H9 (cell line): ENCODE measurements at regions not wholly inside any gene's neighbourhood (a gene's known extent, or its start where the extent isn't known, plus 50 kb on each side); places are given as distances from the start of the nearest gene placed in this dataset.

Experiments
- DNase-seq: peaks from one replicate; pipeline ENCODE4 v3.0.0-alpha.2; 2017
- H2AFZ ChIP-seq: one replicate; pipeline ENCODE4 v1.6.1; 2013; ENCODE audit warnings: mild to moderate bottlenecking, low read length, control low read depth, moderate library complexity
- H2AK5ac ChIP-seq: 2 replicates; pipeline ENCODE4 v1.6.1; 2013; ENCODE audit warnings: low read length, control low read depth, mixed read lengths; ENCODE audit not compliant: insufficient read length
- H2BK120ac ChIP-seq: one replicate; pipeline ENCODE4 v1.6.1; 2013; ENCODE audit warnings: low read depth, mild to moderate bottlenecking, low read length, control low read depth, inconsistent platforms; ENCODE audit not compliant: poor library complexity, severe bottlenecking
- H2BK12ac ChIP-seq: 2 replicates; pipeline ENCODE4 v1.6.1; 2013; ENCODE audit warnings: low read length, control low read depth, mixed read lengths, low read depth; ENCODE audit not compliant: insufficient read length
- H2BK15ac ChIP-seq: 2 replicates; pipeline ENCODE4 v1.6.1; 2013; ENCODE audit warnings: low read depth, low read length, control low read depth
- H2BK20ac ChIP-seq: one replicate; pipeline ENCODE4 v1.6.1; 2013; ENCODE audit warnings: low read depth, mild to moderate bottlenecking, low read length, control low read depth, inconsistent platforms; ENCODE audit not compliant: poor library complexity, severe bottlenecking
- H2BK5ac ChIP-seq: 2 replicates; pipeline ENCODE4 v1.6.1; 2013; ENCODE audit warnings: low read length, control low read depth, mixed read lengths; ENCODE audit not compliant: insufficient read length
- H3K14ac ChIP-seq: 2 replicates; pipeline ENCODE4 v1.6.1; 2013; ENCODE audit warnings: low read length, control low read depth; ENCODE audit not compliant: insufficient read depth
- H3K18ac ChIP-seq: 2 replicates; pipeline ENCODE4 v1.6.1; 2013; ENCODE audit warnings: low read depth, mild to moderate bottlenecking, mixed read lengths, low read length, control low read depth; ENCODE audit not compliant: insufficient read length
- H3K23ac ChIP-seq: 2 replicates; pipeline ENCODE4 v1.6.1; 2013; ENCODE audit warnings: low read length, control low read depth, mixed read lengths, low read depth; ENCODE audit not compliant: insufficient read length
- H3K23me2 ChIP-seq: 2 replicates; pipeline ENCODE4 v1.6.1; 2013; ENCODE audit warnings: low read depth, mild to moderate bottlenecking, mixed read lengths, low read length, control low read depth; ENCODE audit not compliant: insufficient read length, poor library complexity, severe bottlenecking
- H3K27ac ChIP-seq: 2 replicates; pipeline ENCODE4 v1.5.1; 2013; ENCODE audit warnings: low read length, control low read depth, mixed read lengths, low read depth; ENCODE audit not compliant: insufficient read length
- H3K27me3 ChIP-seq: 2 replicates; pipeline ENCODE4 v1.6.1; 2013; ENCODE audit warnings: low read length, control low read depth, inconsistent platforms; ENCODE audit not compliant: insufficient read depth
- H3K4ac ChIP-seq: 2 replicates; pipeline ENCODE4 v1.6.1; 2013; ENCODE audit warnings: low read depth, mild to moderate bottlenecking, control low read depth, inconsistent platforms, low read length, moderate library complexity
- H3K4me1 ChIP-seq: 2 replicates; pipeline ENCODE4 v1.6.1; 2013; ENCODE audit warnings: low read length, control low read depth, inconsistent platforms; ENCODE audit not compliant: insufficient read depth
- H3K4me2 ChIP-seq: 2 replicates; pipeline ENCODE4 v1.6.1; 2013; ENCODE audit warnings: low read length, control low read depth, mixed read lengths; ENCODE audit not compliant: insufficient read length, insufficient read depth
- H3K56ac ChIP-seq: 2 replicates; pipeline ENCODE4 v1.6.1; 2013; ENCODE audit warnings: low read depth, mild to moderate bottlenecking, mixed read lengths, low read length, control low read depth; ENCODE audit not compliant: insufficient read length
- H3K79me1 ChIP-seq: 2 replicates; pipeline ENCODE4 v1.6.1; 2013; ENCODE audit warnings: low read depth, mild to moderate bottlenecking, moderate library complexity, low read length, control low read depth, inconsistent platforms; ENCODE audit not compliant: insufficient read depth, poor library complexity, severe bottlenecking
- H3K79me2 ChIP-seq: 2 replicates; pipeline ENCODE4 v1.6.1; 2013; ENCODE audit warnings: low read length, control low read depth, inconsistent platforms; ENCODE audit not compliant: insufficient read depth
- H3K9ac ChIP-seq: 2 replicates; pipeline ENCODE4 v1.6.1; 2013; ENCODE audit warnings: low read length, control low read depth, mixed read lengths; ENCODE audit not compliant: insufficient read length; ENCODE audit errors: extremely low read depth
- H3K9me3 ChIP-seq: one replicate; pipeline ENCODE4 v1.6.1; 2013; ENCODE audit warnings: low read depth, low read length, inconsistent platforms; ENCODE audit not compliant: control insufficient read depth
- H3T11ph ChIP-seq: one replicate; pipeline ENCODE4 v1.6.1; 2013; ENCODE audit warnings: mild to moderate bottlenecking, low read length, control low read depth, inconsistent platforms
- H4K20me1 ChIP-seq: one replicate; pipeline ENCODE4 v1.6.1; 2013; ENCODE audit not compliant: control insufficient read depth, insufficient read length, insufficient read depth
- H4K5ac ChIP-seq: 2 replicates; pipeline ENCODE4 v1.6.1; 2013; ENCODE audit warnings: low read depth, mild to moderate bottlenecking, mixed read lengths, low read length, control low read depth; ENCODE audit not compliant: insufficient read length
- H4K8ac ChIP-seq: replicated peaks from 2 replicates; pipeline ENCODE4 v1.6.1; 2013; ENCODE audit warnings: low read length, control low read depth, mixed read lengths, low read depth; ENCODE audit not compliant: insufficient read length
- H4K91ac ChIP-seq: 2 replicates; pipeline ENCODE4 v1.6.1; 2013; ENCODE audit warnings: low read depth, mild to moderate bottlenecking, moderate library complexity, mixed read lengths, low read length, control low read depth; ENCODE audit not compliant: insufficient read length
- H3K27ac Mint-ChIP-seq, 3 experiments: 2 replicates in 2 of 3; 3 replicates in 1 of 3; pipeline ENCODE4 v1.8.0; 2020 to 2021; ENCODE audit warnings: mixed read lengths in 3 of 3, mild to moderate bottlenecking in 1 of 3, moderate library complexity in 1 of 3
- H3K27me3 Mint-ChIP-seq: 2 replicates; pipeline ENCODE4 v1.8.0; 2021; ENCODE audit warnings: low read depth, mild to moderate bottlenecking, moderate library complexity, mixed read lengths
- H3K36me3 Mint-ChIP-seq, 3 experiments: 2 replicates in 2 of 3; 3 replicates in 1 of 3; pipeline ENCODE4 v1.8.0; 2020 to 2021; ENCODE audit warnings: low read depth in 3 of 3, mixed read lengths in 3 of 3; ENCODE audit not compliant: insufficient read depth in 1 of 3
- H3K4me1 Mint-ChIP-seq, 2 experiments: 2 replicates each; pipeline ENCODE4 v1.8.0; 2020; ENCODE audit warnings: mixed read lengths in 2 of 2
- H3K4me3 Mint-ChIP-seq, 2 experiments: 2 replicates in 1 of 2; 3 replicates in 1 of 2; pipeline ENCODE4 v1.8.0; 2020 to 2021; ENCODE audit warnings: mild to moderate bottlenecking in 2 of 2, mixed read lengths in 2 of 2, moderate library complexity in 1 of 2
- H3K9me3 Mint-ChIP-seq, 2 experiments: 2 replicates in 1 of 2; 3 replicates in 1 of 2; pipeline ENCODE4 v1.8.0; 2020; ENCODE audit warnings: mild to moderate bottlenecking in 2 of 2, mixed read lengths in 2 of 2, moderate library complexity in 1 of 2
- WGBS: extraction: QIAGEN DNeasy Blood & Tissue Kit; methylation state at CpG from one replicate; pipeline ENCODE4 v1.1.7; 2013; ENCODE audit warnings: missing lambda C conversion rate, low lambda C conversion rate, mixed read lengths; ENCODE audit not compliant: insufficient read length; ENCODE audit errors: extremely low coverage; 5-methylcytosine and 5-hydroxymethylcytosine counted together
- TF ChIP-seq, protein P1 (sequence below): fragments of 200-600 bp; sonication (generic); conservative IDR thresholded peaks from 3 replicates; pipeline ENCODE4 v1.8.0; 2021; ENCODE audit warnings: antibody characterized with exemption, mild to moderate bottlenecking

- 0 out of 5 replicates have a peak, but pooled peaks cover 0 to 3% of the 10 kb centered on the region in 2 experiments for H3K9me3 Mint-ChIP-seq
- no peak overlapping the region for H3K4me3 Mint-ChIP-seq
- no peaks in the 10 kb centered on the region for H3K79me2 ChIP-seq
- no peak overlapping the region for H3K9ac ChIP-seq
- no peak overlapping the region for H3K4ac ChIP-seq
- H3K79me1 ChIP-seq: no peaks in the 10 kb centered on the region
- no peak overlapping the region for H2BK15ac ChIP-seq
- no peak overlapping the region for H3K14ac ChIP-seq
- no peak overlapping the region for H3K4me2 ChIP-seq
- H2AK5ac ChIP-seq: no peak overlapping the region
- peak overlapping the region in 1 of 3 experiments; percentile 91; a peak in 2 of 7 replicates for H3K27ac Mint-ChIP-seq
- H3K4me1 ChIP-seq: no peaks in the 10 kb centered on the region
- H4K8ac ChIP-seq: no peak overlapping the region
- WGBS: no CpG with 5 or more reads among the region's 2 CpGs
- no peak overlapping the region for H3K18ac ChIP-seq
- H4K20me1 ChIP-seq: no peaks in the 10 kb centered on the region
- peaks cover 0 to 4% of the 10 kb centered on the region in 2 experiments; a peak in 2 of 4 replicates for H3K4me1 Mint-ChIP-seq
- H3K27me3 ChIP-seq: no peaks in the 10 kb centered on the region
- no peaks in the 10 kb centered on the region for H3K9me3 ChIP-seq
- no peak overlapping the region for H2BK12ac ChIP-seq
- H3K23me2 ChIP-seq: no peaks in the 10 kb centered on the region
- H3K27me3 Mint-ChIP-seq: no peaks in the 10 kb centered on the region
- no peak overlapping the region for H4K5ac ChIP-seq
- DNase-seq: no peak
- H3K23ac ChIP-seq: no peak overlapping the region
- TF ChIP-seq, protein P1, sequence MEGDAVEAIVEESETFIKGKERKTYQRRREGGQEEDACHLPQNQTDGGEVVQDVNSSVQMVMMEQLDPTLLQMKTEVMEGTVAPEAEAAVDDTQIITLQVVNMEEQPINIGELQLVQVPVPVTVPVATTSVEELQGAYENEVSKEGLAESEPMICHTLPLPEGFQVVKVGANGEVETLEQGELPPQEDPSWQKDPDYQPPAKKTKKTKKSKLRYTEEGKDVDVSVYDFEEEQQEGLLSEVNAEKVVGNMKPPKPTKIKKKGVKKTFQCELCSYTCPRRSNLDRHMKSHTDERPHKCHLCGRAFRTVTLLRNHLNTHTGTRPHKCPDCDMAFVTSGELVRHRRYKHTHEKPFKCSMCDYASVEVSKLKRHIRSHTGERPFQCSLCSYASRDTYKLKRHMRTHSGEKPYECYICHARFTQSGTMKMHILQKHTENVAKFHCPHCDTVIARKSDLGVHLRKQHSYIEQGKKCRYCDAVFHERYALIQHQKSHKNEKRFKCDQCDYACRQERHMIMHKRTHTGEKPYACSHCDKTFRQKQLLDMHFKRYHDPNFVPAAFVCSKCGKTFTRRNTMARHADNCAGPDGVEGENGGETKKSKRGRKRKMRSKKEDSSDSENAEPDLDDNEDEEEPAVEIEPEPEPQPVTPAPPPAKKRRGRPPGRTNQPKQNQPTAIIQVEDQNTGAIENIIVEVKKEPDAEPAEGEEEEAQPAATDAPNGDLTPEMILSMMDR: no peak
- no peak overlapping the region for H3K56ac ChIP-seq
- H3K36me3 Mint-ChIP-seq: no peaks in the 10 kb centered on the region
- H2BK5ac ChIP-seq: no peak overlapping the region
- H2BK20ac ChIP-seq: no peak overlapping the region
- no peak overlapping the region for H4K91ac ChIP-seq
- H2AFZ ChIP-seq: no peak overlapping the region
- no peak overlapping the region for H3K27ac ChIP-seq
- H2BK120ac ChIP-seq: no peak overlapping the region
- no peak overlapping the region for H3T11ph ChIP-seq
These were observed 265.0 kb upstream of the SLC8A1 start for GRCh38 chr2:40716879-40717278.
